Ishikawa (cell line): ENCODE measurements at regions not wholly inside any gene's neighbourhood (a gene's known extent, or its start where the extent isn't known, plus 50 kb on each side); places are given as distances from the start of the nearest gene placed in this dataset.

Experiments used
- CEBPB ChIP-seq: IDR thresholded peaks from 2 replicates; pipeline ENCODE4 v1.6.1; 2012
- CREB1 ChIP-seq: IDR thresholded peaks from 2 replicates; pipeline ENCODE4 v1.6.1; 2012; ENCODE audit warnings: low read depth
- EGR1 ChIP-seq: IDR thresholded peaks from 2 replicates; pipeline ENCODE4 v1.6.1; 2012
- EP300 ChIP-seq: IDR thresholded peaks from 2 replicates; pipeline ENCODE4 v1.6.1; 2012; ENCODE audit warnings: borderline replicate concordance
- FOXM1 ChIP-seq: IDR thresholded peaks from 2 replicates; pipeline ENCODE4 v1.6.1; 2012; ENCODE audit warnings: low read depth, borderline replicate concordance
- NFIC ChIP-seq: IDR thresholded peaks from 2 replicates; pipeline ENCODE4 v1.6.1; 2012
- RAD21 ChIP-seq: IDR thresholded peaks from 2 replicates; pipeline ENCODE4 v1.6.1; 2012; ENCODE audit warnings: low read depth
- TAF1 ChIP-seq: IDR thresholded peaks from 2 replicates; pipeline ENCODE4 v1.6.1; 2012; ENCODE audit warnings: low read depth, mild to moderate bottlenecking
- TCF12 ChIP-seq: IDR thresholded peaks from 2 replicates; pipeline ENCODE4 v1.6.1; 2012; ENCODE audit warnings: low read depth
- TEAD4 ChIP-seq: IDR thresholded peaks from 2 replicates; pipeline ENCODE4 v1.6.1; 2012
- USF1 ChIP-seq: IDR thresholded peaks from 2 replicates; pipeline ENCODE4 v1.6.1; 2012
- YY1 ChIP-seq: IDR thresholded peaks from 2 replicates; pipeline ENCODE4 v1.6.1; 2012; ENCODE audit warnings: low read depth
- ZBTB7A ChIP-seq: IDR thresholded peaks from 2 replicates; pipeline ENCODE4 v1.6.1; 2012; ENCODE audit warnings: low read depth
- TF ChIP-seq, protein P1 (sequence below): IDR thresholded peaks from 2 replicates; pipeline ENCODE4 v1.6.1; 2012; ENCODE audit warnings: low read depth, mild to moderate bottlenecking
- TF ChIP-seq, protein P2 (sequence below): IDR thresholded peaks from 2 replicates; pipeline ENCODE4 v1.6.1; 2012

- TF ChIP-seq ZBTB7A (no peak), TAF1 (no peak)
Measured at GRCh38 chr2:61722318-61722717, 131.5 kb downstream of the FAM161A start.

DNA sequence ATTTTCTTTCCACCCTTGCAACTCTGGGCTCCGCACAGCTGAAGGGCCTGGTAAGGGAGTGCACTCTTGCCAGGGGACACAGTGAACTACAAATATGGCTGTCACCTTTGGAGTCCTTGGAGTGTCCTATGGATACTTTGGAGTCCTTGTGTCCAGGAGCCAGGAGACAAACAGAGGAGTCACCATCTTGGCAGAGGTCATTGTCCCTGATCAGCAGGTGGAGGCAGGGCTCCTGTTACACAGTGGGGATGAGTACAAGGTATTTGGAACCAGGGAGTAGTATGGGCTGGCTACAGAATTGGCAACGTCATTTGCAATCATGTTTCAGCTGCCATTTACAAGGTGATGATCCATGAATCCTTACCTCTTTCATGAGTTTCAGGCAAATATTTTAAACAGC is 132.5 kb downstream of the FAM161A start:
- no peak for TF ChIP-seq RAD21
- no peak for TF ChIP-seq EP300
- TF ChIP-seq CEBPB = no peak
- no peak for TF ChIP-seq TAF1
- no peak for TF ChIP-seq TCF12
- TF ChIP-seq, protein P1, sequence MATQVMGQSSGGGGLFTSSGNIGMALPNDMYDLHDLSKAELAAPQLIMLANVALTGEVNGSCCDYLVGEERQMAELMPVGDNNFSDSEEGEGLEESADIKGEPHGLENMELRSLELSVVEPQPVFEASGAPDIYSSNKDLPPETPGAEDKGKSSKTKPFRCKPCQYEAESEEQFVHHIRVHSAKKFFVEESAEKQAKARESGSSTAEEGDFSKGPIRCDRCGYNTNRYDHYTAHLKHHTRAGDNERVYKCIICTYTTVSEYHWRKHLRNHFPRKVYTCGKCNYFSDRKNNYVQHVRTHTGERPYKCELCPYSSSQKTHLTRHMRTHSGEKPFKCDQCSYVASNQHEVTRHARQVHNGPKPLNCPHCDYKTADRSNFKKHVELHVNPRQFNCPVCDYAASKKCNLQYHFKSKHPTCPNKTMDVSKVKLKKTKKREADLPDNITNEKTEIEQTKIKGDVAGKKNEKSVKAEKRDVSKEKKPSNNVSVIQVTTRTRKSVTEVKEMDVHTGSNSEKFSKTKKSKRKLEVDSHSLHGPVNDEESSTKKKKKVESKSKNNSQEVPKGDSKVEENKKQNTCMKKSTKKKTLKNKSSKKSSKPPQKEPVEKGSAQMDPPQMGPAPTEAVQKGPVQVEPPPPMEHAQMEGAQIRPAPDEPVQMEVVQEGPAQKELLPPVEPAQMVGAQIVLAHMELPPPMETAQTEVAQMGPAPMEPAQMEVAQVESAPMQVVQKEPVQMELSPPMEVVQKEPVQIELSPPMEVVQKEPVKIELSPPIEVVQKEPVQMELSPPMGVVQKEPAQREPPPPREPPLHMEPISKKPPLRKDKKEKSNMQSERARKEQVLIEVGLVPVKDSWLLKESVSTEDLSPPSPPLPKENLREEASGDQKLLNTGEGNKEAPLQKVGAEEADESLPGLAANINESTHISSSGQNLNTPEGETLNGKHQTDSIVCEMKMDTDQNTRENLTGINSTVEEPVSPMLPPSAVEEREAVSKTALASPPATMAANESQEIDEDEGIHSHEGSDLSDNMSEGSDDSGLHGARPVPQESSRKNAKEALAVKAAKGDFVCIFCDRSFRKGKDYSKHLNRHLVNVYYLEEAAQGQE = no peak
- no peak for TF ChIP-seq NFIC
- TF ChIP-seq CREB1 = no peak
- TF ChIP-seq YY1 = no peak
- no peak for TF ChIP-seq USF1

GRCh38 chr2:61720911-61721310 is 132.9 kb downstream of the FAM161A start:
- TF ChIP-seq TEAD4 (no peak), NFIC (no peak), RAD21 (no peak), FOXM1 (no peak), TAF1 (no peak), ZBTB7A (no peak), CEBPB (no peak), EGR1 (no peak), EP300 (no peak), CREB1 (no peak), YY1 (no peak), USF1 (no peak), TCF12 (no peak)
- TF ChIP-seq, protein P1 = no peak
- TF ChIP-seq, protein P2, sequence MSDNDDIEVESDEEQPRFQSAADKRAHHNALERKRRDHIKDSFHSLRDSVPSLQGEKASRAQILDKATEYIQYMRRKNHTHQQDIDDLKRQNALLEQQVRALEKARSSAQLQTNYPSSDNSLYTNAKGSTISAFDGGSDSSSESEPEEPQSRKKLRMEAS = no peak

DNA sequence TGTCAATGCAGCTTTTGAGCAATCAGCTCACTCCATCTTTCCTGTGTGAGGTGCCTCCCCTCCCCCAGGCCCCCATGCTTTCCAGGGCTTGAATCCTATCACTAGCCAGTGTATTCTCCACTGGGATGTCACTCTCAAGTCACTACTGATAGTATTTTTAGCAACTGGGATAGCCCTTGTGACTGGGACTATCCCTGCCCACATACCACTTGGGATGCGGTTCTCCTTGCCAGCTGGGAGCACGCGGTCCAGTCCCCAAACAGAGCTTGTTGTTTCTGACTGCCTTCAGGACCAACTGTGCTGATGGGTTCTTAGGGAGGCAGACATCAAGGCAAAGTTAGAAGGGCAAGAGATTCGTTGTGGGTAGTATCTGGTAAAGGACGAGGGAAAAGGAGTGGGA is 134.9 kb downstream of the FAM161A start:
- TF ChIP-seq, protein P1 = no peak
- TF ChIP-seq EP300 (no peak), ZBTB7A (no peak), USF1 (no peak), TCF12 (no peak), YY1 (no peak), CREB1 (no peak), RAD21 (no peak)
- TF ChIP-seq, protein P2 = no peak

- TF ChIP-seq, protein P2 = no peak
Measured at GRCh38 chr2:61715506-61715905, 138.4 kb downstream of the FAM161A start.
